Thymus (tissue), 11 donors: ENCODE measurements at regions not wholly inside any gene's neighbourhood (a gene's known extent, or its start where the extent isn't known, plus 50 kb on each side); places are given as distances from the start of the nearest gene placed in this dataset.

Experiments used
- DNase-seq, 9 donors: peaks; one replicate each; pipeline ENCODE4 v3.0.0-alpha.2; 2013; ENCODE audit warnings: low spot score in 9 of 9, low read depth in 6 of 9, missing footprints in 1 of 9
- H3K27ac ChIP-seq, 2 donors: one replicate each; pipeline ENCODE4 v1.5.1; 2013; ENCODE audit warnings: control low read depth in 1 of 2, low read depth in 1 of 2, low read length in 1 of 2, mild to moderate bottlenecking in 1 of 2, moderate library complexity in 1 of 2
- H3K27me3 ChIP-seq, 2 donors: one replicate each; pipeline ENCODE4 v1.5.1; 2013; ENCODE audit warnings: low read length in 1 of 2; ENCODE audit not compliant: control insufficient read depth in 2 of 2, insufficient read depth in 1 of 2
- H3K36me3 ChIP-seq, 2 donors: one replicate each; pipeline ENCODE4 v1.5.1; 2013; ENCODE audit warnings: low read length in 1 of 2, mild to moderate bottlenecking in 1 of 2, moderate library complexity in 1 of 2; ENCODE audit not compliant: control insufficient read depth in 2 of 2, insufficient read depth in 2 of 2
- H3K4me1 ChIP-seq, 2 donors: one replicate each; pipeline ENCODE4 v1.5.1; 2013; ENCODE audit warnings: low read length in 2 of 2; ENCODE audit not compliant: control insufficient read depth in 2 of 2, insufficient read depth in 2 of 2
- H3K4me3 ChIP-seq, 2 donors: one replicate each; pipeline ENCODE4 v1.5.1; 2013; ENCODE audit warnings: low read length in 2 of 2, control low read depth in 1 of 2, mild to moderate bottlenecking in 1 of 2
- H3K9me3 ChIP-seq, 2 donors: one replicate each; pipeline ENCODE4 v1.5.1; 2013; ENCODE audit warnings: low read length in 1 of 2, mild to moderate bottlenecking in 1 of 2; ENCODE audit not compliant: control insufficient read depth in 2 of 2, insufficient read depth in 1 of 2
- WGBS: extraction: QIAGEN DNeasy Blood & Tissue Kit; methylation state at CpG from one replicate; pipeline ENCODE4 v1.1.7; 2013; 5-methylcytosine and 5-hydroxymethylcytosine counted together
- donor health status: healthy.

- peaks cover 4 to 16% of the 10 kb centered on the region in 2 donors for H3K27me3 ChIP-seq
- H3K36me3 ChIP-seq = no peaks in the 10 kb centered on the region
- H3K4me3 ChIP-seq = no peak overlapping the region
- no peaks in the 10 kb centered on the region for H3K9me3 ChIP-seq
- 93% methylated on average over 4 of the region's 4 CpGs for WGBS
- H3K4me1 ChIP-seq = no peaks in the 10 kb centered on the region
- H3K27ac ChIP-seq = no peak overlapping the region
- no peak for DNase-seq
These were observed 135.9 kb upstream of the PDE10A start for GRCh38 chr6:165798991-165799390.

GRCh38 chr6:165794179-165794601, 131.1 kb upstream of the PDE10A start:
- DNase-seq = no peak
- Histone ChIP-seq H3K27me3 (peaks cover 0 to 2% of the 10 kb centered on the region in 2 donors), H3K4me1 (no peaks in the 10 kb centered on the region), H3K27ac (no peak overlapping the region), H3K9me3 (no peaks in the 10 kb centered on the region), H3K36me3 (no peaks in the 10 kb centered on the region), H3K4me3 (no peak overlapping the region)
- 95% methylated on average over 6 of the region's 6 CpGs for WGBS

- no peak overlapping the region for H3K27ac ChIP-seq
- no peaks in the 10 kb centered on the region for H3K4me1 ChIP-seq
- peaks cover 2% of the 10 kb centered on the region in 2 donors for H3K27me3 ChIP-seq
- no peaks in the 10 kb centered on the region for H3K36me3 ChIP-seq
- no peaks in the 10 kb centered on the region for H3K9me3 ChIP-seq
- H3K4me3 ChIP-seq = no peak overlapping the region
- no peak for DNase-seq
- WGBS = 96% methylated on average over 10 of the region's 10 CpGs
These were observed 130.3 kb upstream of the PDE10A start for GRCh38 chr6:165793287-165793825.

- no peaks in the 10 kb centered on the region for H3K36me3 ChIP-seq
- H3K9me3 ChIP-seq = no peaks in the 10 kb centered on the region
- H3K27ac ChIP-seq = no peak overlapping the region
- no peaks in the 10 kb centered on the region for H3K4me1 ChIP-seq
- peaks cover 2% of the 10 kb centered on the region in 2 donors for H3K27me3 ChIP-seq
- DNase-seq = no peak
- no peak overlapping the region for H3K4me3 ChIP-seq
- WGBS = 97% methylated on average over 24 of the region's 24 CpGs
These were observed 128.9 kb upstream of the PDE10A start for GRCh38 chr6:165791876-165792437.

GRCh38 chr6:165791306-165791705, 128.3 kb upstream of the PDE10A start:
- Histone ChIP-seq H3K27me3 (peaks cover 2% of the 10 kb centered on the region in 2 donors), H3K36me3 (no peaks in the 10 kb centered on the region), H3K9me3 (no peaks in the 10 kb centered on the region), H3K4me3 (no peak overlapping the region), H3K4me1 (no peaks in the 10 kb centered on the region), H3K27ac (no peak overlapping the region)
- DNase-seq = no peak
- WGBS = 95% methylated on average over 9 of the region's 9 CpGs

GRCh38 chr6:165782812-165783211, 119.8 kb upstream of the PDE10A start:
- WGBS = 35% methylated on average over 3 of the region's 3 CpGs

GRCh38 chr6:165782134-165782533, 119.1 kb upstream of the PDE10A start:
- 83% methylated on average over 8 of the region's 8 CpGs for WGBS
- H3K36me3 ChIP-seq = no peaks in the 10 kb centered on the region
- H3K9me3 ChIP-seq = no peaks in the 10 kb centered on the region
- H3K4me1 ChIP-seq = no peaks in the 10 kb centered on the region
- DNase-seq = no peak
- no peak overlapping the region for H3K27ac ChIP-seq
- no peak overlapping the region for H3K4me3 ChIP-seq
- peaks cover 0 to 4% of the 10 kb centered on the region in 2 donors for H3K27me3 ChIP-seq

More at GRCh38 chr6:165782812-165783211, 119.8 kb upstream of the PDE10A start:
- H3K27ac ChIP-seq = no peak overlapping the region
- H3K4me3 ChIP-seq = no peak overlapping the region
- peaks cover 0 to 3% of the 10 kb centered on the region in 2 donors for H3K27me3 ChIP-seq
- H3K36me3 ChIP-seq = no peaks in the 10 kb centered on the region
- no peaks in the 10 kb centered on the region for H3K9me3 ChIP-seq
- no peak for DNase-seq
- no peaks in the 10 kb centered on the region for H3K4me1 ChIP-seq

GRCh38 chr6:165777680-165778079, 114.6 kb upstream of the PDE10A start:
- Histone ChIP-seq H3K36me3 (no peaks in the 10 kb centered on the region), H3K9me3 (no peaks in the 10 kb centered on the region), H3K27ac (no peak overlapping the region), H3K27me3 (peaks cover 3 to 21% of the 10 kb centered on the region in 2 donors), H3K4me3 (no peak overlapping the region), H3K4me1 (no peaks in the 10 kb centered on the region)
- WGBS = 91% methylated on average over 3 of the region's 3 CpGs
- DNase-seq = no peak

- Histone ChIP-seq H3K27ac (no peak overlapping the region), H3K4me1 (no peaks in the 10 kb centered on the region), H3K36me3 (no peaks in the 10 kb centered on the region), H3K4me3 (no peak overlapping the region), H3K27me3 (peaks cover 3 to 21% of the 10 kb centered on the region in 2 donors), H3K9me3 (no peaks in the 10 kb centered on the region)
- DNase-seq = no peak
- 48% methylated on average over 5 of the region's 5 CpGs for WGBS
These were observed 113.7 kb upstream of the PDE10A start for GRCh38 chr6:165776691-165777090.
